GM12874 (cell line): ENCODE measurements at regions not wholly inside any gene's neighbourhood (a gene's known extent, or its start where the extent isn't known, plus 50 kb on each side); places are given as distances from the start of the nearest gene placed in this dataset.

Experiments
- TF ChIP-seq, protein P1 (sequence below): IDR thresholded peaks from 2 replicates; pipeline ENCODE4 v1.5.1; 2011; ENCODE audit warnings: low read depth, mild to moderate bottlenecking, control low read depth, low read length, moderate library complexity; ENCODE audit not compliant: insufficient read depth

DNA sequence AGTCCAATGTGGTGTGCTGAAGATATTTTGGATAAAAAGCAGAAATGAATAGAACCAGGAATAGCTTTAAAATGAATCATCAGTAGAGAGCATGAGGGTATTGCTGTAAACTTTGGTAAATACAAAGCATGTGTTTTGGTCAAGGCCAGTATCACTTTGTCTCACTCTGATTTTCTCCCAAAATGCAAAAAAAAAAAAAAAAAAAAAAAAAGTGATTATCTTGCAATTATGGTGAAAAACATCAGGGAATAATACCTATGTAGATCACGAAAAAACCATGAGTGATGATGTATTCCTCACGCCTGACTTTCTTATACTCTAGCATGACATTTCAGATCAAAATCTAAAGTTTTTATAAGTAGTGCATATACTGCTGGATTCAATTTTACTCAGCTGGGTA, 897.9 kb upstream of the FAT3 start:
- TF ChIP-seq, protein P1, sequence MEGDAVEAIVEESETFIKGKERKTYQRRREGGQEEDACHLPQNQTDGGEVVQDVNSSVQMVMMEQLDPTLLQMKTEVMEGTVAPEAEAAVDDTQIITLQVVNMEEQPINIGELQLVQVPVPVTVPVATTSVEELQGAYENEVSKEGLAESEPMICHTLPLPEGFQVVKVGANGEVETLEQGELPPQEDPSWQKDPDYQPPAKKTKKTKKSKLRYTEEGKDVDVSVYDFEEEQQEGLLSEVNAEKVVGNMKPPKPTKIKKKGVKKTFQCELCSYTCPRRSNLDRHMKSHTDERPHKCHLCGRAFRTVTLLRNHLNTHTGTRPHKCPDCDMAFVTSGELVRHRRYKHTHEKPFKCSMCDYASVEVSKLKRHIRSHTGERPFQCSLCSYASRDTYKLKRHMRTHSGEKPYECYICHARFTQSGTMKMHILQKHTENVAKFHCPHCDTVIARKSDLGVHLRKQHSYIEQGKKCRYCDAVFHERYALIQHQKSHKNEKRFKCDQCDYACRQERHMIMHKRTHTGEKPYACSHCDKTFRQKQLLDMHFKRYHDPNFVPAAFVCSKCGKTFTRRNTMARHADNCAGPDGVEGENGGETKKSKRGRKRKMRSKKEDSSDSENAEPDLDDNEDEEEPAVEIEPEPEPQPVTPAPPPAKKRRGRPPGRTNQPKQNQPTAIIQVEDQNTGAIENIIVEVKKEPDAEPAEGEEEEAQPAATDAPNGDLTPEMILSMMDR, result no peak

DNA sequence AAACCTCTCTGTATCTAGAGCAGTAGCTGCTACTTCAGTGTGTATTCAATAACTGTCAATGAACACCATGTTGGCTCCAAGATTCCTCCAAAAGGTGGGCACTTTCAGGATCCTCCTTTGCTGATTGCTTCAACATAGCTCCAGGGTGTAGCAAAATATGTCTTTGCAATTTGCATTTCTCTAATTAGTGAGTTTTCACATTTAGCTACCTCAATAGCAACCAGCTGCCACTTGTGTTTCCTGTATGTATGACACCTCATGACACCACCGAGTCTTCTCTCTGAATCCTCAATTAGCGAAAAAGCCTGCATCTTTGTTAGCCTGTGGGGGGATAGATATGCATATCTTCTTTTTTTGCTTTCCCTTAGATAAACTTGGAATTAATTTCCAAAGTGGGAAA, 898.3 kb upstream of the FAT3 start:
- TF ChIP-seq, protein P1, result no peak

DNA sequence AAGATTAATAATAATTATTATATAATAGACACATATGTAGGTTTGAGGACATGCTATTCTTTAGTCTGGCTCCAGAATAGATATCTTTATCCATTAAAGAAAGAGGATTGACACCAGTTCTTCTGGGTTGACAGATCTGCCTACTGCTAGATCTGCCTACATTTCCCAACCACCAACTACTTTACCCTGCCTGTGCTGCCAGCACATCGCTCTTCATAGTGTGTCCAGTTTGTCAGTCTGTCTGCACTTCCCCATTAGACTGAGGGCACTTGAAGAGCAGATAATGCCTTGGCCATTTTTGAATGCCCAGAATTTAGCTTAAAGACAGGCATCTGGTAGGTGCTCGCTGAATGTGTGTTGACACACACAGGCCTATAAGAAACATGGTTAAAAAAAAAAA, 910.1 kb upstream of the FAT3 start:
- TF ChIP-seq, protein P1, result no peak

DNA sequence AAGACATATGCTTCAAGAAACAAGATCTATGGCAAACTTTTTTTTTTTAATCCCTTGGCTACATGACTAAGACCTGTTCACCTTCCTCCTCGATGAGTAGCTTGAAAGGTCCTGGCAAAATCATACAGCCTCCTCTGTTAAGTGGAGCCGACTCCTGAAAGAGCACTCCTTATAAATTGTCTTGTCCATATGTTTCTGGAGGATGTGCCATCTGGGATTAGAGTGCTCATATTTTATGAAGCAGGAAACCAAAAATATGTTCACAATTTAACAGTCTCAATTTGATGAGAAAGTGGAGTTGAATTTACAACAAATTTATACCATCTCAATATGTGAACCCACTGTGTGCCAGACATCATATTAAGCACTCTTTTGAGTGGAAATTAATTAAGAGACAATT, 912.1 kb upstream of the FAT3 start:
- TF ChIP-seq, protein P1, result no peak

DNA sequence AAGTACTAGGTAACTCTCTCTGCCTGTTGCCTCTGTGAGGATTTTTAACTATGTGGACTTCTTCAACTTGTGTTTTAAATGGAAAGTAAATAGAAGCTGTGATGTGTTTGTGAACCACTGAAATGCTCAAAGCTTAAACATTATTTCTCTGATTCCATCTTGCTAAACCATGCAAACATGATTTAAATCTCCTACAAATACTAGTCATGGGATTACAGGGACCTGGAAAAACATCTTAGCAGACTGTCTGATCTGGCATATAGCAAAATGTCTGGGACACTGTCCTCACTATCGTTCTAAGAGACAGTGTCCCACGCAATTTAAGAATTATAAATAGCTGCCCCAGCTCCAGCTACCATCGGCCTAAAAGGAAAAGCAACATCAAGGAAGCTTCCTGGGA, 914.5 kb upstream of the FAT3 start:
- TF ChIP-seq, protein P1, result no peak

DNA sequence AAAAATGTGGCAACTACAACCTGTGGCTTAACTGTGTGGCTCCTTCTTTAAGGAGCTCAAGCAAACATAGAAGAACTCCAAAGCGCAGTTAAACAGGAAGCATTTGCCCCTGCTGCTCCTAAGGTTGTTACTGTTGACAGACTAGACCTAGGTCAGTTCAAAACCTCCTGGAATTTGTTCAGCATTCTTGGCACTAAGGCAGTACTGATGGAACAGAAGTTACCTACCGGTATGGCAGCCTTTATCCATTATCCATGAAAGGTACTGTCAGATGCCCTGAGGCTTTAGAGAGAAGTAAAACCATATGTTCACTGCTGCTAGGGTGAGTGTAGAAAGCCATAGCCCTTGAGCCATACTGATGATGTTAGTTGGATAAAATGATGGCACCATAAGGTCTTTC, 916.5 kb upstream of the FAT3 start:
- TF ChIP-seq, protein P1, result no peak

DNA sequence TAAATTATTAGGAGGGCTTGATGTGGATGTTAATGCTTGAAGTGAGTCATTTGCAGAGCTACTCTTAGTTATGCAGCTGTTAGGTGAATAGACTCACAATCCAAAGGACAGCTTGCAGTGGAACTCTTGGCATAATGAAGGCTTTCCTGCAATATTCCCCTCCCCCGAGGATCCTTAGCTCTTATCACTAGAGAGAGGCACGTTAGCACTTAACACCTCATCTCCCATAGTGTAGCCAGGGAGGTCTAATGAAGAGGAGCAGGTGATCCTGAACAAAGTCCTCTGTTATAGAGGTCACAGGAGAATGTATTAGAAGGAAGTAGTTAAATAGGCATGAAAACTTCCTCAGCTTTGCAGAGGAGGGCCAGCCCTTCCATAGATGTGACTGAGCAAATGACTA, 919.2 kb upstream of the FAT3 start:
- TF ChIP-seq, protein P1, result no peak

DNA sequence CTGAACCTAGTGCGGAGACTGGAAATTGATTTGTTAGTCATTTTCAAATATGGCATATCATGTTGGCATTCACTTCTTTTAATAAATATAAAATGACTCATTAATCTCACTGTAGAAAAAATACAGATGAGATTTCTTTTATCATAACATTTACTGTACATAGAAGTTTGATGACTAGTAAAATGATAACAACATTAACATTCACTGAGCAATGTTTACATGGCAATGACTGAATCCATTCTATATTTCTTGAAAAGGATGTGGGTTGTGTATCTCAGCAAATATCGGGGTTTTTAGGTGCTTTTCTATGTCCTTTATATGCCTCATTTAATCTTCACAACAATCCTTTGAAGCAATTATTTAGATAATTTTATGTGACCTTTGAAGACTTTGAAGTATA, 920.9 kb upstream of the FAT3 start:
- TF ChIP-seq, protein P1, result no peak
